ENCODE measurements at regions not wholly inside any gene's neighbourhood (a gene's known extent, or its start where the extent isn't known, plus 50 kb on each side); places are given as distances from the start of the nearest gene placed in this dataset.

DNA sequence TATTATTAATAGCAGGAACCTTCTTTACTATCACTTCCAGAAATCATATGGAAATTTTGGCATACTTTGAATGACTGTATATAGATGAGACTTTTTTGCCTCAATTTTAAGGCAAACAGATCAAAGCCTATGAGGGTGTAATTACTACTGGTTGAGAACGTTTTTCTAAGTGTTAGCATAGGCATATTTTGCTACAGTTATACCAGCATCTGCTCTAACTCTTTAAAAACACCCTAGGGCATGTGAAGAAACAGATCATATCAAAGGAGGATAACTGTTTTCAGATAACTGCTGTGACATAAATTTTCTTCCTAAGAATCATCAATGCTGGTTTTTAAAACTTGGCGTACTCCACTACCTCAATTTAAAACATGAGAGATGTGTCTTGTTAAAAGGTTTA lies 1155.3 kb downstream of the FSTL5 start:
- no peak for ATAC-seq

DNA sequence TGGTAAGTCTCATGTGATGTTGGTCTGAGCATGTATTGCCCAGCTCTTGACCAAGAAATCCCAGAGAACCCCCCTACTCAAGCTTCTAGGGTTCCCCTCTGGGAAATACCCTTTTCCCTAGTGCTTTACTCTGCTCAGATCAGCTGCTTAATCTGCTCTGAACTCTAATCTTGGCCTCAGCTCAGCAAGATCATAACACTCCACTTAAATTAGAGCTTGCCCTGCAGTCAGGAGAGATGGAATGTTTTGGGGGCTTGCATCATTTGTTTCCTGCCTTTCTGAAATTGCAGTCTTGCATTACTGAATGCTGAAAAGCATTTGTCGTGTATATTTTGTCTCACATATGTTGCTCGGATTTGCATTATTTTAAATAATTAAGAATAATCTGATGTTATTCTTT lies 1153.6 kb downstream of the FSTL5 start:
- no peaks in the 10 kb centered on the region for H3K4me1 ChIP-seq (ENCODE audit: control insufficient read depth, insufficient read depth, low read length)
- no peak for DNase-seq (ENCODE audit: low read depth, low spot score)
- no peaks in the 10 kb centered on the region for H3K9me3 ChIP-seq (ENCODE audit: control insufficient read depth, insufficient read depth, low read depth, low read length)
- intact Hi-C loops (cut with micrococcal nuclease; ENCODE audit: unreplicated experiment) (no loop called here), in situ Hi-C loops (cut with HindIII; ENCODE audit: low pct_unique_long_range_greater_than_20kb, low sequenced_read_pairs) (no loop called here)
- no peak overlapping the region for H3K4me3 ChIP-seq (ENCODE audit: low read depth in 2 of 2, low read length in 2 of 2)
- no peak overlapping the region for H3K27ac ChIP-seq (ENCODE audit: low read length)
- BruUV-seq (replicated peaks), result no TSS peak
- TF ChIP-seq TCF7L2 (IDR thresholded peaks at IDR 0.05; ENCODE audit: low read depth, low read length) (no peak), SIN3A (IDR thresholded peaks at IDR 0.05; ENCODE audit: borderline replicate concordance, insufficient read depth, low read depth, low read length) (no peak), POLR2AphosphoS5 (IDR thresholded peaks at IDR 0.05; ENCODE audit: low read depth, low read length) (no peak)
- TF ChIP-seq, protein P1, sequence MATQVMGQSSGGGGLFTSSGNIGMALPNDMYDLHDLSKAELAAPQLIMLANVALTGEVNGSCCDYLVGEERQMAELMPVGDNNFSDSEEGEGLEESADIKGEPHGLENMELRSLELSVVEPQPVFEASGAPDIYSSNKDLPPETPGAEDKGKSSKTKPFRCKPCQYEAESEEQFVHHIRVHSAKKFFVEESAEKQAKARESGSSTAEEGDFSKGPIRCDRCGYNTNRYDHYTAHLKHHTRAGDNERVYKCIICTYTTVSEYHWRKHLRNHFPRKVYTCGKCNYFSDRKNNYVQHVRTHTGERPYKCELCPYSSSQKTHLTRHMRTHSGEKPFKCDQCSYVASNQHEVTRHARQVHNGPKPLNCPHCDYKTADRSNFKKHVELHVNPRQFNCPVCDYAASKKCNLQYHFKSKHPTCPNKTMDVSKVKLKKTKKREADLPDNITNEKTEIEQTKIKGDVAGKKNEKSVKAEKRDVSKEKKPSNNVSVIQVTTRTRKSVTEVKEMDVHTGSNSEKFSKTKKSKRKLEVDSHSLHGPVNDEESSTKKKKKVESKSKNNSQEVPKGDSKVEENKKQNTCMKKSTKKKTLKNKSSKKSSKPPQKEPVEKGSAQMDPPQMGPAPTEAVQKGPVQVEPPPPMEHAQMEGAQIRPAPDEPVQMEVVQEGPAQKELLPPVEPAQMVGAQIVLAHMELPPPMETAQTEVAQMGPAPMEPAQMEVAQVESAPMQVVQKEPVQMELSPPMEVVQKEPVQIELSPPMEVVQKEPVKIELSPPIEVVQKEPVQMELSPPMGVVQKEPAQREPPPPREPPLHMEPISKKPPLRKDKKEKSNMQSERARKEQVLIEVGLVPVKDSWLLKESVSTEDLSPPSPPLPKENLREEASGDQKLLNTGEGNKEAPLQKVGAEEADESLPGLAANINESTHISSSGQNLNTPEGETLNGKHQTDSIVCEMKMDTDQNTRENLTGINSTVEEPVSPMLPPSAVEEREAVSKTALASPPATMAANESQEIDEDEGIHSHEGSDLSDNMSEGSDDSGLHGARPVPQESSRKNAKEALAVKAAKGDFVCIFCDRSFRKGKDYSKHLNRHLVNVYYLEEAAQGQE (IDR thresholded peaks at IDR 0.05; ENCODE audit: insufficient read depth in 1 of 2, low read depth in 2 of 2, low read length in 1 of 2), result no peak
- TF ChIP-seq, protein P2, sequence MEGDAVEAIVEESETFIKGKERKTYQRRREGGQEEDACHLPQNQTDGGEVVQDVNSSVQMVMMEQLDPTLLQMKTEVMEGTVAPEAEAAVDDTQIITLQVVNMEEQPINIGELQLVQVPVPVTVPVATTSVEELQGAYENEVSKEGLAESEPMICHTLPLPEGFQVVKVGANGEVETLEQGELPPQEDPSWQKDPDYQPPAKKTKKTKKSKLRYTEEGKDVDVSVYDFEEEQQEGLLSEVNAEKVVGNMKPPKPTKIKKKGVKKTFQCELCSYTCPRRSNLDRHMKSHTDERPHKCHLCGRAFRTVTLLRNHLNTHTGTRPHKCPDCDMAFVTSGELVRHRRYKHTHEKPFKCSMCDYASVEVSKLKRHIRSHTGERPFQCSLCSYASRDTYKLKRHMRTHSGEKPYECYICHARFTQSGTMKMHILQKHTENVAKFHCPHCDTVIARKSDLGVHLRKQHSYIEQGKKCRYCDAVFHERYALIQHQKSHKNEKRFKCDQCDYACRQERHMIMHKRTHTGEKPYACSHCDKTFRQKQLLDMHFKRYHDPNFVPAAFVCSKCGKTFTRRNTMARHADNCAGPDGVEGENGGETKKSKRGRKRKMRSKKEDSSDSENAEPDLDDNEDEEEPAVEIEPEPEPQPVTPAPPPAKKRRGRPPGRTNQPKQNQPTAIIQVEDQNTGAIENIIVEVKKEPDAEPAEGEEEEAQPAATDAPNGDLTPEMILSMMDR (IDR thresholded peaks at IDR 0.05), result no peak
- no peaks in the 10 kb centered on the region for H3K36me3 ChIP-seq (ENCODE audit: control insufficient read depth, insufficient read depth, low read length)
- POLR2A ChIA-PET, result no interaction called here
- no peaks in the 10 kb centered on the region for H3K27me3 ChIP-seq (ENCODE audit: control insufficient read depth, insufficient read depth, low read length)
- ATAC-seq, result no peak
- CTCF ChIA-PET, result no interaction called here

More for the DNA sequence above, 1155.3 kb downstream of the FSTL5 start:
- intact Hi-C loops (cut with micrococcal nuclease; ENCODE audit: unreplicated experiment) (no loop called here), in situ Hi-C loops (cut with HindIII; ENCODE audit: low pct_unique_long_range_greater_than_20kb, low sequenced_read_pairs) (no loop called here)
- BruUV-seq (replicated peaks), result no TSS peak
- TF ChIP-seq, protein P2 (IDR thresholded peaks at IDR 0.05), result no peak
- TF ChIP-seq POLR2AphosphoS5 (IDR thresholded peaks at IDR 0.05; ENCODE audit: low read depth, low read length), result no peak
- no peak for TF ChIP-seq TCF7L2 (IDR thresholded peaks at IDR 0.05; ENCODE audit: low read depth, low read length)
- TF ChIP-seq, protein P1 (IDR thresholded peaks at IDR 0.05; ENCODE audit: insufficient read depth in 1 of 2, low read depth in 2 of 2, low read length in 1 of 2), result no peak
- no peak for TF ChIP-seq SIN3A (IDR thresholded peaks at IDR 0.05; ENCODE audit: borderline replicate concordance, insufficient read depth, low read depth, low read length)
- ChIA-PET POLR2A (no interaction called here), CTCF (no interaction called here)
- Histone ChIP-seq H3K4me3 (ENCODE audit: low read depth in 2 of 2, low read length in 2 of 2) (no peak overlapping the region), H3K4me1 (ENCODE audit: control insufficient read depth, insufficient read depth, low read length) (no peaks in the 10 kb centered on the region), H3K36me3 (ENCODE audit: control insufficient read depth, insufficient read depth, low read length) (no peaks in the 10 kb centered on the region), H3K9me3 (ENCODE audit: control insufficient read depth, insufficient read depth, low read depth, low read length) (no peaks in the 10 kb centered on the region), H3K27ac (ENCODE audit: low read length) (no peak overlapping the region), H3K27me3 (ENCODE audit: control insufficient read depth, insufficient read depth, low read length) (no peaks in the 10 kb centered on the region)
- DNase-seq (ENCODE audit: low read depth, low spot score), result no peak

All from Panc1 (cell line).